HEK293 (cell line): ENCODE measurements at regions not wholly inside any gene's neighbourhood (a gene's known extent, or its start where the extent isn't known, plus 50 kb on each side); places are given as distances from the start of the nearest gene placed in this dataset.
A peak's percentile ranks its signal among the peaks of the same experiment; 100 is the strongest.

Experiments used
- EGR2 ChIP-seq: fragments of 450-650 bp; formaldehyde crosslinking; IDR thresholded peaks from 2 replicates; pipeline ENCODE4 v1.5.1; 2016; ENCODE audit warnings: low read depth, missing biosample characterization, missing genetic modification characterization
- KLF1 ChIP-seq: fragments of 450-650 bp; formaldehyde crosslinking; IDR thresholded peaks from 2 replicates; pipeline ENCODE4 v1.5.1; 2016; ENCODE audit warnings: missing biosample characterization, missing genetic modification characterization
- MEIS1 ChIP-seq: sonication (generic); formaldehyde crosslinking; IDR thresholded peaks from 2 replicates; pipeline ENCODE4 v1.8.1; 2022; ENCODE audit warnings: missing genetic modification reagents, mild to moderate bottlenecking, borderline replicate concordance
- MYNN ChIP-seq: fragments of 450-650 bp; formaldehyde crosslinking; IDR thresholded peaks from 2 replicates; pipeline ENCODE4 v1.5.1; 2016; ENCODE audit warnings: missing biosample characterization, missing genetic modification characterization, borderline replicate concordance
- SCRT1 ChIP-seq: fragments of 450-650 bp; formaldehyde crosslinking; IDR thresholded peaks from 2 replicates; pipeline ENCODE4 v1.5.1; 2016; ENCODE audit warnings: missing biosample characterization, missing genetic modification characterization, borderline replicate concordance
- ZBTB10 ChIP-seq: fragments of 450-650 bp; formaldehyde crosslinking; IDR thresholded peaks from 2 replicates; pipeline ENCODE4 v1.5.1; 2016; ENCODE audit warnings: missing biosample characterization, missing genetic modification characterization
- ZFP69B ChIP-seq: fragments of 450-650 bp; formaldehyde crosslinking; IDR thresholded peaks from 2 replicates; pipeline ENCODE4 v1.5.1; 2016; ENCODE audit warnings: missing biosample characterization, missing genetic modification characterization
- ZNF121 ChIP-seq: fragments of 450-650 bp; formaldehyde crosslinking; IDR thresholded peaks from 2 replicates; pipeline ENCODE4 v1.5.1; 2016; ENCODE audit warnings: missing biosample characterization, missing genetic modification characterization
- ZNF132 ChIP-seq: fragments of 450-650 bp; formaldehyde crosslinking; IDR thresholded peaks from 2 replicates; pipeline ENCODE4 v1.5.1; 2017; ENCODE audit warnings: missing biosample characterization, missing genetic modification characterization, borderline replicate concordance
- ZNF16 ChIP-seq: fragments of 450-650 bp; formaldehyde crosslinking; IDR thresholded peaks from 2 replicates; pipeline ENCODE4 v1.5.1; 2016; ENCODE audit warnings: low read depth, missing biosample characterization, missing genetic modification characterization
- ZNF169 ChIP-seq: fragments of 450-650 bp; formaldehyde crosslinking; IDR thresholded peaks from 2 replicates; pipeline ENCODE4 v1.5.1; 2016; ENCODE audit warnings: missing biosample characterization, missing genetic modification characterization
- ZNF23 ChIP-seq: fragments of 450-650 bp; formaldehyde crosslinking; IDR thresholded peaks from 2 replicates; pipeline ENCODE4 v1.5.1; 2016; ENCODE audit warnings: missing biosample characterization, missing genetic modification characterization, borderline replicate concordance
- ZNF266 ChIP-seq: fragments of 450-650 bp; formaldehyde crosslinking; IDR thresholded peaks from 2 replicates; pipeline ENCODE4 v1.5.1; 2016; ENCODE audit warnings: missing biosample characterization, missing genetic modification characterization, low read depth
- ZNF280C ChIP-seq: fragments of 450-650 bp; formaldehyde crosslinking; IDR thresholded peaks from 2 replicates; pipeline ENCODE4 v1.5.1; 2016; ENCODE audit warnings: missing biosample characterization, missing genetic modification characterization
- ZNF426 ChIP-seq: fragments of 450-650 bp; formaldehyde crosslinking; IDR thresholded peaks from 2 replicates; pipeline ENCODE4 v1.5.1; 2017; ENCODE audit warnings: missing biosample characterization, missing genetic modification characterization, mild to moderate bottlenecking, inconsistent platforms, moderate library complexity
- ZNF529 ChIP-seq: fragments of 450-650 bp; formaldehyde crosslinking; IDR thresholded peaks from 2 replicates; pipeline ENCODE4 v1.5.1; 2017; ENCODE audit warnings: missing genetic modification characterization, missing biosample characterization; ENCODE audit not compliant: insufficient replicate concordance
- ZNF561 ChIP-seq: fragments of 450-650 bp; IDR thresholded peaks from 2 replicates; pipeline ENCODE4 v1.5.1; 2018; ENCODE audit warnings: missing biosample characterization, missing genetic modification characterization, borderline replicate concordance
- ZNF658 ChIP-seq: fragments of 450-650 bp; formaldehyde crosslinking; IDR thresholded peaks from 2 replicates; pipeline ENCODE4; 2016; ENCODE audit warnings: missing biosample characterization, missing genetic modification characterization
- ZNF660 ChIP-seq: fragments of 450-650 bp; IDR thresholded peaks from 2 replicates; pipeline ENCODE4 v1.5.1; 2018; ENCODE audit warnings: missing biosample characterization, mild to moderate bottlenecking, missing genetic modification characterization
- ZNF670 ChIP-seq: fragments of 450-650 bp; formaldehyde crosslinking; IDR thresholded peaks from 2 replicates; pipeline ENCODE4 v1.5.1; 2016; ENCODE audit warnings: missing biosample characterization, missing genetic modification characterization, low read depth
- ZNF701 ChIP-seq: fragments of 450-650 bp; formaldehyde crosslinking; IDR thresholded peaks from 2 replicates; pipeline ENCODE4 v1.5.1; 2016; ENCODE audit warnings: missing biosample characterization, missing genetic modification characterization
- ZNF792 ChIP-seq: fragments of 450-650 bp; formaldehyde crosslinking; IDR thresholded peaks from 2 replicates; pipeline ENCODE4 v1.5.1; 2016; ENCODE audit warnings: missing biosample characterization, missing genetic modification characterization
- TF ChIP-seq, protein P1 (sequence below): fragments of 450-650 bp; formaldehyde crosslinking; conservative IDR thresholded peaks from 2 replicates; pipeline ENCODE4 v1.5.1; 2016; ENCODE audit warnings: low read depth, missing biosample characterization, missing genetic modification characterization
- TF ChIP-seq, protein P2 (sequence below): fragments of 450-650 bp; formaldehyde crosslinking; IDR thresholded peaks from 2 replicates; pipeline ENCODE4 v1.5.1; 2016; ENCODE audit warnings: missing biosample characterization, missing genetic modification characterization
- TF ChIP-seq, protein P3 (sequence below): fragments of 450-650 bp; formaldehyde crosslinking; IDR thresholded peaks from 2 replicates; pipeline ENCODE4 v1.5.1; 2016; ENCODE audit warnings: missing biosample characterization, missing genetic modification characterization
- TF ChIP-seq, protein P4 (sequence below): fragments of 450-650 bp; IDR thresholded peaks from 2 replicates; pipeline ENCODE4 v1.5.1; 2018; ENCODE audit warnings: missing biosample characterization, missing genetic modification characterization

GRCh38 chr16:85416228-85417109 is 196.7 kb upstream of the GSE1 start (continued):
- TF ChIP-seq ZNF561 (peak; percentile 90; the same call in 1 of the 2 replicates), ZNF132 (tag by site-specific recombination) (no peak), ZNF701 (no peak), ZNF169 (tag by site-specific recombination) (no peak), ZBTB10 (tag by site-specific recombination) (no peak), EGR2 (peak; percentile 30; the same call in 1 of the 2 replicates), ZNF121 (tag by site-specific recombination) (no peak), ZNF280C (no peak), ZNF660 (tag by site-specific recombination) (0 out of 2 replicates have a peak, but pooled peaks have one; percentile 53), ZNF266 (no peak), ZNF670 (tag by site-specific recombination) (no peak), ZFP69B (tag by site-specific recombination) (peak; percentile 91), SCRT1 (tag by site-specific recombination) (peak; percentile 99), ZNF658 (tag by site-specific recombination) (no peak), KLF1 (peak; percentile 61), ZNF792 (tag by site-specific recombination) (no peak), ZNF23 (tag by site-specific recombination) (no peak), ZNF426 (tag by site-specific recombination) (no peak), ZNF16 (no peak), MEIS1 (no peak), ZNF529 (tag by site-specific recombination) (no peak), MYNN (tag by site-specific recombination) (no peak)
- TF ChIP-seq, protein P1, sequence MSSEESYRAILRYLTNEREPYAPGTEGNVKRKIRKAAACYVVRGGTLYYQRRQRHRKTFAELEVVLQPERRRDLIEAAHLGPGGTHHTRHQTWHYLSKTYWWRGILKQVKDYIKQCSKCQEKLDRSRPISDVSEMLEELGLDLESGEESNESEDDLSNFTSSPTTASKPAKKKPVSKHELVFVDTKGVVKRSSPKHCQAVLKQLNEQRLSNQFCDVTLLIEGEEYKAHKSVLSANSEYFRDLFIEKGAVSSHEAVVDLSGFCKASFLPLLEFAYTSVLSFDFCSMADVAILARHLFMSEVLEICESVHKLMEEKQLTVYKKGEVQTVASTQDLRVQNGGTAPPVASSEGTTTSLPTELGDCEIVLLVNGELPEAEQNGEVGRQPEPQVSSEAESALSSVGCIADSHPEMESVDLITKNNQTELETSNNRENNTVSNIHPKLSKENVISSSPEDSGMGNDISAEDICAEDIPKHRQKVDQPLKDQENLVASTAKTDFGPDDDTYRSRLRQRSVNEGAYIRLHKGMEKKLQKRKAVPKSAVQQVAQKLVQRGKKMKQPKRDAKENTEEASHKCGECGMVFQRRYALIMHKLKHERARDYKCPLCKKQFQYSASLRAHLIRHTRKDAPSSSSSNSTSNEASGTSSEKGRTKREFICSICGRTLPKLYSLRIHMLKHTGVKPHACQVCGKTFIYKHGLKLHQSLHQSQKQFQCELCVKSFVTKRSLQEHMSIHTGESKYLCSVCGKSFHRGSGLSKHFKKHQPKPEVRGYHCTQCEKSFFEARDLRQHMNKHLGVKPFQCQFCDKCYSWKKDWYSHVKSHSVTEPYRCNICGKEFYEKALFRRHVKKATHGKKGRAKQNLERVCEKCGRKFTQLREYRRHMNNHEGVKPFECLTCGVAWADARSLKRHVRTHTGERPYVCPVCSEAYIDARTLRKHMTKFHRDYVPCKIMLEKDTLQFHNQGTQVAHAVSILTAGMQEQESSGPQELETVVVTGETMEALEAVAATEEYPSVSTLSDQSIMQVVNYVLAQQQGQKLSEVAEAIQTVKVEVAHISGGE (tag by site-specific recombination), result no peak; the same call in 1 of the 2 replicates
- TF ChIP-seq, protein P2, sequence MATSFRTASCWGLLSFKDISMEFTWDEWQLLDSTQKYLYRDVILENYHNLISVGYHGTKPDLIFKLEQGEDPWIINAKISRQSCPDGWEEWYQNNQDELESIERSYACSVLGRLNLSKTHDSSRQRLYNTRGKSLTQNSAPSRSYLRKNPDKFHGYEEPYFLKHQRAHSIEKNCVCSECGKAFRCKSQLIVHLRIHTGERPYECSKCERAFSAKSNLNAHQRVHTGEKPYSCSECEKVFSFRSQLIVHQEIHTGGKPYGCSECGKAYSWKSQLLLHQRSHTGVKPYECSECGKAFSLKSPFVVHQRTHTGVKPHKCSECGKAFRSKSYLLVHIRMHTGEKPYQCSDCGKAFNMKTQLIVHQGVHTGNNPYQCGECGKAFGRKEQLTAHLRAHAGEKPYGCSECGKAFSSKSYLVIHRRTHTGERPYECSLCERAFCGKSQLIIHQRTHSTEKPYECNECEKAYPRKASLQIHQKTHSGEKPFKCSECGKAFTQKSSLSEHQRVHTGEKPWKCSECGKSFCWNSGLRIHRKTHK (tag by site-specific recombination), result no peak
- TF ChIP-seq, protein P3, sequence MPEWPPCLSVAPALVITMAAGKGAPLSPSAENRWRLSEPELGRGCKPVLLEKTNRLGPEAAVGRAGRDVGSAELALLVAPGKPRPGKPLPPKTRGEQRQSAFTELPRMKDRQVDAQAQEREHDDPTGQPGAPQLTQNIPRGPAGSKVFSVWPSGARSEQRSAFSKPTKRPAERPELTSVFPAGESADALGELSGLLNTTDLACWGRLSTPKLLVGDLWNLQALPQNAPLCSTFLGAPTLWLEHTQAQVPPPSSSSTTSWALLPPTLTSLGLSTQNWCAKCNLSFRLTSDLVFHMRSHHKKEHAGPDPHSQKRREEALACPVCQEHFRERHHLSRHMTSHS (tag by site-specific recombination), result no peak
- TF ChIP-seq, protein P4, sequence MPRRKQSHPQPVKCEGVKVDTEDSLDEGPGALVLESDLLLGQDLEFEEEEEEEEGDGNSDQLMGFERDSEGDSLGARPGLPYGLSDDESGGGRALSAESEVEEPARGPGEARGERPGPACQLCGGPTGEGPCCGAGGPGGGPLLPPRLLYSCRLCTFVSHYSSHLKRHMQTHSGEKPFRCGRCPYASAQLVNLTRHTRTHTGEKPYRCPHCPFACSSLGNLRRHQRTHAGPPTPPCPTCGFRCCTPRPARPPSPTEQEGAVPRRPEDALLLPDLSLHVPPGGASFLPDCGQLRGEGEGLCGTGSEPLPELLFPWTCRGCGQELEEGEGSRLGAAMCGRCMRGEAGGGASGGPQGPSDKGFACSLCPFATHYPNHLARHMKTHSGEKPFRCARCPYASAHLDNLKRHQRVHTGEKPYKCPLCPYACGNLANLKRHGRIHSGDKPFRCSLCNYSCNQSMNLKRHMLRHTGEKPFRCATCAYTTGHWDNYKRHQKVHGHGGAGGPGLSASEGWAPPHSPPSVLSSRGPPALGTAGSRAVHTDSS (tag by site-specific recombination), result no peak
